ENCODE measurements at regions not wholly inside any gene's neighbourhood (a gene's known extent, or its start where the extent isn't known, plus 50 kb on each side); places are given as distances from the start of the nearest gene placed in this dataset.

DNA sequence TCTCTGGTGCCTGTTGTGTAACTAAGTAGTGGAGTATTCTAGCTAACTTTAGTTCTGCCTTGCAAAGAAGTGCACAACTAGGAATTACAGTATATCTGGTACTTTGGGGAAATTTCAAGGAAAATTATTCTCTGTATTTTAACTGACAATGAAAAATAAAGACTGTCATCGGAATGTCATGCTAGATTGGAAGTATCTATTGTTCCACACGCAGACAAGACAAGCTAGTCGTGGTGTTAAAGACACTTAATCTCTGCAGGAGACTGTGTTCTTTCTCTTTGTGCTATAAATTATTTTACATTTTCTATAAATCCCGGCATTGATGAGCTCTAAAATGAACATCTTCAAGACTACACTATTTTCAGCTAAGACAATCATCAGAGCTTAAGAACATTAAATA, 1068.8 kb upstream of the ADGRL4 start:
- DNase-seq, result no peak

DNA sequence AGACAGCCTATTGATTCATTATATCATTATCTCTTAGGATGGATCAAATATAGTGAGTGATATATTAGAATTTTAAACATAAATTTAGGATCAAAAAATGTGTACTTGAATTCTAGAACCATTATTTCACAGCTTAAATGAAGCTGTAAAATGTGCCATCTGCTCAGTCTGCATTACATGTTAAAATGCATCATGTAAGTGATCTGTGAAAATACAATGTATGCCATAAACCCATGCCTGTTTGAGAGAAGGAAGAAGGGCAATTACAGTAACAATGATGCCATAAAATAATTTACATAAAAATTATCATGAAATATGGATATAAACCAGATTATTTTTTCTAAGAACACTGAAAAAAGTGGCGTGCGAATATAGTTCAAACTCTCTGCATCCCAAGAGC, 1066.0 kb upstream of the ADGRL4 start:
- no peak for DNase-seq

DNA sequence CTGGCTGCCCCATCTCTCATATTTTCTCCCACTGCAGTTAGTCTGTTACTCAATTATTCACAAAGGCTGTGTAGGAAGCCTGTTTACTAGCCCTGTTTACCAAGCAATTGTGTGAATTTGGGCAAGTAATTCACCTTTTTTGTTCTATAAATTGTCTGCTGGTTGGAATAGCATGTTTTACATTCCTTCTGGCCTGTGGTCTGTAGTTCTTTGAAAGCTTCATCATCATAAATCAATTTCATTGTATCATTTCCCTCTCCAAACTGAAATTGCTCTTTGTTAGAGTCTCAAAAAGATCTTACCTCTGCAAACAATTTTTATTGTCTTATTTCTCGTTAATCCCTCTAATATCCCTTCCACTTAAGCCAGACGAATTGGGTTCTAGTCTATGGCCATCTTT, 1059.5 kb upstream of the ADGRL4 start:
- no peak for DNase-seq

DNA sequence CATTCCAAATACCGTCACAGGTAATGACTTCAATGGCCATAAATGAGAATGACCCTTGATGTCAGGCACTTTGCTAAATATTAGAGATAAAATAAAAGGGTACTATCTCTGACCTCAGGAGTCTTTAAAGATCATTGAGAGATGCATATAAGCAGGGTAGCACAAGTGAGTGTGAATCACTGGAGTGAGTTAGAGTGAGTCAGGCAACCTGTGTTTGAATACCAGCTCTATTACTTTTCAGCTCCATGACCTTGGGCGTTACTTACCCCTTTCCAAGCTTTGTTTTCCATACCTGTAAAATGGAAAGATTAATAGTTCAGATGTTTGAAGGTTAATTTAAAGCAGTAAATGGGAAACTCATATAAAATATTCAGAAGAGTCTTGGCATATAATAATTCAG, 1058.0 kb upstream of the ADGRL4 start:
- DNase-seq, result no peak

DNA sequence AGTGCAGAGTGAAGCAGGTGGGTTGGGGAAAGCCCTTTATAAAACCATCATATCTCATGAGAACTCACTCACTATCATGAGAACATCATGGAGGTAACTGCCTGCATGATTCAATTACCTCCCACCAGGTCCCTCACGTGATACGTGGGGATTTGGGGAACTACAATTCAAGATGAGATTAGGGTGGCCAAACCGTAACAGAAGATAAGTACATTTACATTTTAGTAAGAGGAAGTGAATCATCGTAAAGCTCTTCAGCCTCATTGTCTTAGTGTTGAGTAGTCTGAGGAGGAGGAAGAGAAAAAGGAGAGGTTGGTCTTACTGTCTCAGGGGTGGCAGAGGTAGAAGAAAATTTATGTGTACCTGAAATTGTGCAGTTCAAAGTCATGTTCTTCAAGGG, 1053.4 kb upstream of the ADGRL4 start:
- DNase-seq, result no peak

- no peak for DNase-seq
Observed at GRCh38 chr1:80056179-80056578, 1049.6 kb upstream of the ADGRL4 start.

GRCh38 chr1:80054129-80054528, 1047.6 kb upstream of the ADGRL4 start:
- DNase-seq, result no peak

DNA sequence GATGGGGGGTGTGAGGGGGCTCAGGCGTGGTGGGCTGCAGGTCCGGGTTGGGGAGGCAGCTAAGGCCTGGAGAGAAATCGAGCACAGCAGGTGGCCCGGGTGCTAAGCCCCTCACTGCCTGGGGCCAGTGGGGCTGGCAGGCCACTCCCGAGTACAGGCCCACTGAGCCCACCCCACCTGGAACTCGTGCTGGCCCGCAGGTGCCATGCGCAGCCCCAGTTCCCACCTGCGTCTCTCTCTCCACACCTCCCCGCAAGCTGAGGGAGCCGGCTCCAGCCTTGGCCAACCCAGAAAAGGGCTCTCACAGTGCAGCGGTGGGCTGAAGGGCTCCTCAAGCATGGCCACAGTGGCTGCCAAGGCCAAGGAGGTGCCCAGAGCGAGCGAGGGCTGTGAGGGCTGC, 1047.1 kb upstream of the ADGRL4 start:
- no peak for DNase-seq

- DNase-seq, result no peak
Observed at GRCh38 chr1:80050523-80050922, 1044.0 kb upstream of the ADGRL4 start.

- DNase-seq, result no peak
Observed at GRCh38 chr1:80050085-80050484, 1043.6 kb upstream of the ADGRL4 start.

GRCh38 chr1:80048716-80049115, 1042.2 kb upstream of the ADGRL4 start:
- DNase-seq, result no peak

GRCh38 chr1:80047791-80048190, 1041.3 kb upstream of the ADGRL4 start:
- no peak for DNase-seq

DNA sequence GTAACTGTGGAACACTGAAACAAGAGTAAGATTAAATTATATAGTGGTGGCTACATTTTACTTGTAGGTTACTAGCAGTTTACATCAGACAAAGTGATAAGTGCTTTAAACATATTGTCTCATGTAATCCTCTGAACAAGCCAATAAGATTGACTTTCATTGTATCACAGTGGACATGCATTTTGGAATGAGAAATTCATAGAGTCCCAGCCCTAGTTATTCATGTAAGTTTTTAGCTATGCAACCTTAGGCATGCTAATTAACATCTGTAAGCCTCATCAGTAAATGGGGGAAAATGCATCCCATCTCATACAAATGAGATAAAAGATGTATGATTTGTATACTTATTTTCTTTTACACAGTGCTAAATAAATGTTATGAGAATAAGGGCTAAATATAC, 1038.1 kb upstream of the ADGRL4 start:
- no peak for DNase-seq

GRCh38 chr1:80036690-80037432, 1030.3 kb upstream of the ADGRL4 start:
- DNase-seq, result no peak

DNA sequence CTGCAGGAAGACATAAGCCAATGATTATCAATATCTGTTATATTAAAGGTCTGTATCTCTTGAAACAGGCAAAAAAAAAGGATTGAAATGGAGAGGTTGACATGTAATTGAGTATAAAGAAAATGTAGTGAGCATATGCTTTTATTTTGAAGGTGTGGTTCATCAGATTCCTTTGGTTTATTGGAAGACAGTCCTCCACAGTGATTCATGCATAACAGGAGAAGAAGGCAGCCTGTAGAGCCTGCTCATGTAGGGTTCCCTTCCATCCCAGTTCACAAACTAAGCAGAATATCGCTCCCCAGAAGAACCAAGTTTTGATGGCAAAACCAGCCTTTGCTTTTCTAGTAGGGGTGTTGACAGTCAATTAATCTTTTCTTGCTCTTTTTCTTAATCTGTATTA, 1016.8 kb upstream of the ADGRL4 start:
- no peak for DNase-seq

DNA sequence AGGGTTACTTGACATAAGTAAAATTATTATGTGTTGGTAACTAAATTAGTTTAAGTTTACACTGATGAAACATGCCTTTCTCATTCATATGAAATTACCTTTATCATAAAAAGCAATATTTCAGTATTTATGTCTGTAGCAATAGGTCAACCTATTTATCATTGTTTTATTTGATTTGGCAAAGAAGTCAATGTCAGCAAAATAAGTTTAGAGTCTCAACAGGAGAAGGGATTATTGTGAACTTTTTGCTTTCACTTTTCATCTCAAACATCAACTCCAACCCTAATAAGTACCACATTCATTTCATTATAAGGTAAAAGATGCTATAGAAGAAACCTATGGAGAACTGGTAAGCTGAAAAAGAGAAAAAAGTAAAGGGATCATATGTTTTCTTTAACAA, 1015.4 kb upstream of the ADGRL4 start:
- DNase-seq, result no peak

DNA sequence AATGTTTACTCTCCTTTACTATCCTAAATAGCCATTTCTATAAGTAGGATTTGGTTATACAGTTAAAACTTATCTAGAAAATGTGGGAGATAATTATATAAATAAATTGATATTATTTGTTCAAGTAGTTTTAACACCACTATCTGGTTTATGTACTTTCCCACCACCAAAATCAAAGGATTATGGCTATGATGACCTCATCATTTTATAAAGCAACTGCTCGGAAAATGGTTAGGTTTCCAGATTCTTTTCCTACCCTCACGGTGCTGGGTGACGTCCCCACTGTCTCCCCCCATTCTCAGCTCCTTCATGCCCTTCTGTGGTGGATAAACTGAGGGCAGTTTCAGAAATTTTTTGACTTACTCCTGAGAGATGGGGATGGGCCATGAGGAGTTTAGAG, 1011.8 kb upstream of the ADGRL4 start:
- DNase-seq, result no peak

DNA sequence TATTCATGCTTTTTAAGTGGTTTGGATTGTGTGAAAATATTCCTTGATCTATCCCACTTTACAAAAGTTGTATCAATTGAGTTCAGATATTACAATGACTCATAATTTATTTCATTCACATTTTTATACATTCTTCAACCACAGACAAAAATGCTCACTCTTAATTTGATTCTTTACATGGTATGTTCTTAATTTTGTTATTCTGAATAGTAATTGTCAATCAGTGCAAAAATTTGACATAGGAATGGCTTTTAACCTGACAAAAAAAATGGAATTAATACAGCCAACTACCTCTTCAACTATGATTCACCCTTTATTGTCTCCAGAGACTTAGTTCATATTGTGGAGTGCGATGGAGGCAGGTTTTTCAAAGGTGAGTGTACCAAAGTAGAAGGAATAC, 1002.4 kb upstream of the ADGRL4 start:
- DNase-seq, result no peak

DNA sequence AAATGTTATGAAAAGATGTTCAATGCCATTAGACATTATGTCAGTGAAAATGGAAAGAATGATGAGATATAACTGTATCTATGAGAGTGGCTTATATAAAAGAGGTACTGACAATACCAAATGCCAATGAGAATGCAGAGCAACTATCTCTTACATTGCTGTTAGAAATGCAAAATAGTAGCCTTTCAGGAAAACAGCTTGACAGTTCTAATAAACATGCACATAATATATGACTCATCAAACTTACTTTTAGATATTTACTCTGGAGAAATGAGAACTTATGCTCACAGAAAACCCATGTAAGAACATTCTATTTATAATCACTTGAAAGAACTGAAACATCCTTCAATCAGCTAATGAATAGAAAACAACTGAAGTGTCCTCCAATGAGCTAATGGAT, 996.7 kb upstream of the ADGRL4 start:
- no peak for DNase-seq

DNA sequence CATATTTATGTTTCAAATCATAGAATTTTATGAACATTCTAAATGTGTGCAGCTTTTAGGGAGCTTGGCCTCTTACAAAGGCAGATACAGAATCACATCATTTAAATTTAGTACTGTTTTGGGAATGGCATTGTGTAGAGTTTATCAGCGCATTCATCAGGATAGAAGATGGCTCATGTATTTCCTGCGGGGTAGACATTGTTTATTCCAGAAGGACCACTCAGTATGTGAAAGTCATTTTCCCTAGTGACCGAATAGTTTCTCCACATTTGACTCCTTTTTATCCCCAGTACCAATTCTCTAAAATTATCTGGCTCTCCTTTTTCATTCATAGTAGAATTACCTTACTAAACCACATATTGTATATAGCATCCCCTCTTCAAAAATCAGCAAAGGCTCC, 981.9 kb upstream of the ADGRL4 start:
- no peak for DNase-seq

DNA sequence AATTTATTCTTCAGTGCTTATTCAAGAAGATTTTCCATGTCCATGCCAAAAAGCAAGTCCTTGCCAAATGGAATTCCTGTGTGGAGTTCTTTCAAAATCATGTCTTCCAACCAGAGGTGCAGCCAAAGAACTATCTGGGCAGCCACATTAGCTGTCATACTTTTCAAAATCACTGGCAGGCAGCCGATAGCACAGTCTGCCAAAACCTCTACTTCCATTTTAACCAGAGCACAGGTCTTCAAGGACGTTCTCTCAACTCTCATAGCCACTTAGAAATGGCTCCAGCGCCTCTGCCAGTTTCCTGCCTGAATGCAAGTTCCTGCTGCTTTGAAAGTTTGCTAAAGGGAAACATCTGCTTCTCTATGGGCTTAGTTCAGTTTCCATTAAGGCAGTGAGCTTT, 975.7 kb upstream of the ADGRL4 start:
- DNase-seq, result no peak

- no peak for DNase-seq
Observed at GRCh38 chr1:79981481-79981880, 975.0 kb upstream of the ADGRL4 start.

DNA sequence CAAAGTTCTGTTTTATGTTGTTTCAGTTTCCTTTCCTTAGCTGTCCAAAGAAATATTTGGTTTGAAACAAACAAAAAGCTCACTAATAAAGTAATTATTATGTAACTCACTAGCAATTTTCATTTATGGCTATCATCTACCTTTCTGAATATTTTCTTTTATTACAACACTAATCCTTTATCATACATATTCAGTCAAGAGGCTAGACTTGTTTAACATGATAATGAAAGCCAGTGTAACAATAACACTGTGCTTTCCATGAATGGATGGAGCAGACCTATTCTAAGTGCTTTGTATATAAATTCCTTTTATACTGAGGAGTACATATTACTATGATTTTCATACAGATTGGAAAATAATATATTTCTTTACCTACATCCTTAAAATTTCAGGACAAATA, 972.8 kb upstream of the ADGRL4 start:
- DNase-seq, result no peak

- no peak for DNase-seq
Observed at GRCh38 chr1:79976287-79976686, 969.8 kb upstream of the ADGRL4 start.

DNA sequence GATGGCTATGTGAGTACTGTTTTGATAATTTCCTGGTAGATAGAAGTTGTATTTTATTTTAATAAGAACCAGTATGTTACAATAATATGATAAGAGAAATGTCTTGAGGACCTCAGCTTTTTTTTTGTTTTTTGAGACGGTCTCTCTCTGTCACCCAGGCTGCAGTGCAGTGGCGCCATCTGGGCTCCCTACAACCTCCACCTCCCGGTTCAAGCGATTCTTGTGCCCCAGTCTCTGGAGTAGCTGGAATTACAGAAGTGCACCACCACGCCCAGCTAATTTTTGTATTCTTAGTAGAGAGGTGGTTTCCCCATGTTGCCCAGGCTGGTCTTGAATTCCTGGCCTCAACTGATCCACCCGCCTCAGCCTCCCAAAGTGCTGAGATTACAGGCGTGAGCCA, 968.1 kb upstream of the ADGRL4 start:
- DNase-seq, result no peak

GRCh38 chr1:79969886-79970285, 963.4 kb upstream of the ADGRL4 start:
- no peak for DNase-seq

All from bone marrow (tissue), 2 donors.